ENCODE measurements at regions not wholly inside any gene's neighbourhood (a gene's known extent, or its start where the extent isn't known, plus 50 kb on each side); places are given as distances from the start of the nearest gene placed in this dataset.

GRCh38 chr11:95534226-95534625 is 255.4 kb downstream of the FAM76B start:
- no peak for TF ChIP-seq CTCF (conservative IDR thresholded peaks at IDR 0.05 in 1 of 2, IDR thresholded peaks at IDR 0.05 in 1 of 2; ENCODE audit: extremely low read depth in 1 of 2, insufficient read depth in 1 of 2, low read depth in 1 of 2, low read length in 2 of 2)
- no peak for TF ChIP-seq EZH2 (IDR thresholded peaks at IDR 0.05; ENCODE audit: borderline replicate concordance, low read length)

Measured in mammary epithelial cell (primary cell).